ENCODE measurements at regions not wholly inside any gene's neighbourhood (a gene's known extent, or its start where the extent isn't known, plus 50 kb on each side); places are given as distances from the start of the nearest gene placed in this dataset.

- Histone ChIP-seq H3K4me1 (no peaks in the 10 kb centered on the region), H3K9me3 (peaks cover 6% of the 10 kb centered on the region), H3K27me3 (no peaks in the 10 kb centered on the region), H3K36me3 (no peaks in the 10 kb centered on the region), H3K4me3 (no peak overlapping the region), H3K27ac (no peak overlapping the region)
- TF ChIP-seq EP300 (IDR thresholded peaks at IDR 0.05) (no peak), CTCF (IDR thresholded peaks at IDR 0.05) (no peak), POLR2A (IDR thresholded peaks at IDR 0.05) (no peak), POLR2AphosphoS5 (IDR thresholded peaks at IDR 0.05) (no peak)
- DNase-seq (ENCODE audit: low spot score in 2 of 2): no peak
Measured at GRCh38 chr2:192471982-192472381, 277.2 kb upstream of the TMEFF2 start.

- no peak for DNase-seq (ENCODE audit: low spot score in 2 of 2)
- H3K4me1 ChIP-seq: no peaks in the 10 kb centered on the region
- H3K9me3 ChIP-seq: no peaks in the 10 kb centered on the region
- TF ChIP-seq CTCF (IDR thresholded peaks at IDR 0.05) (no peak), POLR2A (IDR thresholded peaks at IDR 0.05) (no peak), EP300 (IDR thresholded peaks at IDR 0.05) (no peak), POLR2AphosphoS5 (IDR thresholded peaks at IDR 0.05) (no peak)
- H3K4me3 ChIP-seq: no peak overlapping the region
- no peaks in the 10 kb centered on the region for H3K27me3 ChIP-seq
- no peaks in the 10 kb centered on the region for H3K36me3 ChIP-seq
- WGBS: 64% methylated on average over 1 of the region's 1 CpG
- H3K27ac ChIP-seq: no peak overlapping the region
Measured at GRCh38 chr2:192469612-192470011, 274.9 kb upstream of the TMEFF2 start.

GRCh38 chr2:192467953-192468660, 273.4 kb upstream of the TMEFF2 start:
- no peak for DNase-seq (ENCODE audit: low spot score in 2 of 2)
- Histone ChIP-seq H3K27ac (no peak overlapping the region), H3K27me3 (no peaks in the 10 kb centered on the region), H3K4me1 (no peaks in the 10 kb centered on the region), H3K4me3 (no peak overlapping the region), H3K36me3 (no peaks in the 10 kb centered on the region), H3K9me3 (no peaks in the 10 kb centered on the region)
- TF ChIP-seq POLR2AphosphoS5 (IDR thresholded peaks at IDR 0.05): no peak
- no peak for TF ChIP-seq CTCF (IDR thresholded peaks at IDR 0.05)
- TF ChIP-seq POLR2A (IDR thresholded peaks at IDR 0.05): no peak
- TF ChIP-seq EP300 (IDR thresholded peaks at IDR 0.05): no peak
- WGBS: 80% methylated on average over 4 of the region's 4 CpGs

GRCh38 chr2:192465141-192465540, 270.4 kb upstream of the TMEFF2 start:
- H3K4me3 ChIP-seq: no peak overlapping the region
- H3K4me1 ChIP-seq: no peaks in the 10 kb centered on the region
- 80% methylated on average over 1 of the region's 1 CpG for WGBS
- H3K9me3 ChIP-seq: no peaks in the 10 kb centered on the region
- no peak for DNase-seq (ENCODE audit: low spot score in 2 of 2)
- no peaks in the 10 kb centered on the region for H3K27me3 ChIP-seq
- TF ChIP-seq EP300 (IDR thresholded peaks at IDR 0.05) (no peak), CTCF (IDR thresholded peaks at IDR 0.05) (no peak), POLR2AphosphoS5 (IDR thresholded peaks at IDR 0.05) (no peak), POLR2A (IDR thresholded peaks at IDR 0.05) (no peak)
- H3K36me3 ChIP-seq: no peaks in the 10 kb centered on the region
- H3K27ac ChIP-seq: no peak overlapping the region

- 91% methylated on average over 1 of the region's 1 CpG for WGBS
Measured at GRCh38 chr2:192459422-192459821, 264.7 kb upstream of the TMEFF2 start.

GRCh38 chr2:192448881-192449280, 254.1 kb upstream of the TMEFF2 start:
- no peaks in the 10 kb centered on the region for H3K4me1 ChIP-seq
- DNase-seq (ENCODE audit: low spot score in 2 of 2): no peak
- WGBS: 85% methylated on average over 1 of the region's 1 CpG
- no peak for TF ChIP-seq CTCF (IDR thresholded peaks at IDR 0.05)
- TF ChIP-seq POLR2A (IDR thresholded peaks at IDR 0.05): no peak
- no peak overlapping the region for H3K27ac ChIP-seq
- H3K4me3 ChIP-seq: no peak overlapping the region
- H3K9me3 ChIP-seq: no peaks in the 10 kb centered on the region
- no peaks in the 10 kb centered on the region for H3K36me3 ChIP-seq
- H3K27me3 ChIP-seq: no peaks in the 10 kb centered on the region

More at GRCh38 chr2:192459422-192459821, 264.7 kb upstream of the TMEFF2 start:
- no peak for TF ChIP-seq POLR2A (IDR thresholded peaks at IDR 0.05)
- no peak for TF ChIP-seq EP300 (IDR thresholded peaks at IDR 0.05)
- Histone ChIP-seq H3K4me1 (no peaks in the 10 kb centered on the region), H3K27me3 (no peaks in the 10 kb centered on the region), H3K27ac (no peak overlapping the region), H3K36me3 (no peaks in the 10 kb centered on the region), H3K4me3 (no peak overlapping the region), H3K9me3 (no peaks in the 10 kb centered on the region)
- DNase-seq (ENCODE audit: low spot score in 2 of 2): no peak

All from suprapubic skin (tissue), 4 donors.